ENCODE measurements at regions not wholly inside any gene's neighbourhood (a gene's known extent, or its start where the extent isn't known, plus 50 kb on each side); places are given as distances from the start of the nearest gene placed in this dataset.

DNA sequence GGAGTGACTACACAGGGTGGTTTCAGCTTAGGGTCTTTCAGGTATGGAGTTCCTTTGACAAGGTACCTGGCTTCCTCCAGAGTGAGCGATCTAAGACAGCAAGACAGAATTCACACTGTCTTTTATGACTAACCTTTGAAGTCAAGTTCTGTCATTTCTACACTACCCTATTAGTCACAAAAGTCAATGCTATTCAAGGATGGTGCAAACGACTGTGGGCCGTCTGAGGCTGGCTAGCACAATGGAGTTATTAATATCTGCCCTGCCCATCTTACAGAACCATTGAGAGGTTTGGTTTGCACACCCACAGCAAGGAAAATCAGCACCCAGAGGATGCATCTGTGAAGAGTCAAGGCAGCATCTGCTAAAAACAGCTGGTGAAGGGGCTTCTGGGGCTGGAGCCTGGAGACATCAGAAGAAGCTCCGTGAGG lies 62.9 kb upstream of the XCR1 start:
- DNase-seq (ENCODE audit: low read depth): no peak

DNA sequence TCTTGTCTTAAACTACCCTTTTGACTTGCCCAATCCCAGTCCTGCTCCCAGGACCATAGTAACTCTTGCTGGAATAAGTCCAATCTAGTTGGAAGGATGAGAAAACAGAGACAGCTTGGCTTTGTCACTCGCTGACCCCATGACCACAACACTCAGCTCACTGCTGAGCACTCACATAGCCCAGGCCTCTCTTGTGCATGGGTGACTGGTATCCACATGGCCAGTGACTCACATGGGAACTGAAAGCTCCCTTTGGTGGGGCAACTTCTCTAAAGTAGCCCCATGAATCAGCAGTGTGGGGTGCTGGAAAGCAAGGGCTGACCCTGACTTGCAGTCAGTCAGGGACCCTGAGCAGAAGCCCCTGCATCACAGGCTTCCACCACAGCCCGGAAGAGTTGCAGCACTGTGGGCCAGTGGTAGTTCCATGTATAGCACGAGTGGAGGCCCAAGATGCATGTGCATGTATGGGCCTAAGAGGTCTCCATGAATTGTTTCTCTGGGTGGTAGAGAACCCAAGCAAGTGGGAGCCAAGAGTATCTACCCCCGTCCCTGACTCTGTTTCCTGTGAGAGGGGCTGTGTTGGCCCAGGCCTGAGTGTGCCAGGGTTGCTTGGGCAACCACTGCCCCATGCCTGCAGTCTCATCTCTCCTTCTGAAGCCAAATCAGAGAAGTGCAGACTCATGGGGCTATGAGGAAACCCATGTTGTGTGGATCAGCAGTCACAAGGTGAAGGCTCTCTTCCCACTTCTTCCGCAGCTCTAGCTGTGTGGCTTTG lies 62.1 kb upstream of the XCR1 start:
- DNase-seq (ENCODE audit: low read depth): peak; percentile 23

DNA sequence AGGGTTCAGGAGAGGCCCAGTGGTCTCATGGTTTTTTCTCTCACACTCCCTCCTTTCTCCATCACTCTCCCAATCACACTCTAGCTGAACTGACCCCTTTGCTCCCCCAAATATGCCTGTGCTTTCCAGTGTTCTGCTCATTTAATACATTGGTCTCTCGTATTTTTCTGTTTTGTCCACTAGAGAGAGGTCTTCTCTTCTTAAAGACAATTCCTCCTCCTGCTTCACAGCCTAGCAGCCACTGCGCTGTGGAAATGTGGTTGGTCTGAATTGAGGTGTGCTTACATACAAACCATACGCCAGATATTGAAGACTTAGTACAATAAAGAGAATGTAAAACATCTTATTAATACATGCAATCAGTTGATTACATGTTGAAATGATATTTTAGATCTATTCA lies 60.6 kb upstream of the XCR1 start:
- no peak for DNase-seq (ENCODE audit: low read depth)

GRCh38 chr3:46086986-46087385 lies 59.7 kb upstream of the XCR1 start:
- DNase-seq (ENCODE audit: low read depth): no peak

- DNase-seq (ENCODE audit: low read depth): no peak
Observed at GRCh38 chr3:46086083-46086437, 58.8 kb upstream of the XCR1 start.

- DNase-seq (ENCODE audit: low read depth): no peak
Observed at GRCh38 chr3:46085421-46086082, 58.3 kb upstream of the XCR1 start.

DNA sequence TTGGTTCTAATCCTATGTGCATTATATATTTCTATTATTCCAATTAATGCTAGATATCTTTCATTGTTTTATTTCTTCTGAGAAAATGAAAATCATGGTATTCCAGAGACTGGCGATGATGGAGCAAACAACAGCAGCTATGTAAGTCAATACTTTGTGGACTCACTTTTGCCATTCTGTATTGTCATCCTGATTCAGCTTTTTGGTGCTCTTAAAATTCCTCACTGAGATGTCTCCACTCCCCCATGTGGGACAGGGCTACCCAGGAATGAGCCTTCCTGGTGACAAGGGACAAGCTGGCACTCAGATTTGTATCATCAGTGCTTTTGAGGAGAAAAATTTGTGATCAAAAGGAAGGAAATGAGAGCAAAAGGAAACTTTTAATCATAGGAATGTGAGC lies 56.7 kb upstream of the XCR1 start:
- no peak for DNase-seq (ENCODE audit: low read depth)

GRCh38 chr3:46082849-46083248 lies 55.6 kb upstream of the XCR1 start:
- no peak for DNase-seq (ENCODE audit: low read depth)

- no peak for DNase-seq (ENCODE audit: low read depth)
Observed at GRCh38 chr3:46082021-46082420, 54.7 kb upstream of the XCR1 start.

- no peak for DNase-seq (ENCODE audit: low read depth)
Observed at GRCh38 chr3:46080969-46081345, 53.7 kb upstream of the XCR1 start.

GRCh38 chr3:46080124-46080968 lies 53.1 kb upstream of the XCR1 start:
- no peak for DNase-seq (ENCODE audit: low read depth)

DNA sequence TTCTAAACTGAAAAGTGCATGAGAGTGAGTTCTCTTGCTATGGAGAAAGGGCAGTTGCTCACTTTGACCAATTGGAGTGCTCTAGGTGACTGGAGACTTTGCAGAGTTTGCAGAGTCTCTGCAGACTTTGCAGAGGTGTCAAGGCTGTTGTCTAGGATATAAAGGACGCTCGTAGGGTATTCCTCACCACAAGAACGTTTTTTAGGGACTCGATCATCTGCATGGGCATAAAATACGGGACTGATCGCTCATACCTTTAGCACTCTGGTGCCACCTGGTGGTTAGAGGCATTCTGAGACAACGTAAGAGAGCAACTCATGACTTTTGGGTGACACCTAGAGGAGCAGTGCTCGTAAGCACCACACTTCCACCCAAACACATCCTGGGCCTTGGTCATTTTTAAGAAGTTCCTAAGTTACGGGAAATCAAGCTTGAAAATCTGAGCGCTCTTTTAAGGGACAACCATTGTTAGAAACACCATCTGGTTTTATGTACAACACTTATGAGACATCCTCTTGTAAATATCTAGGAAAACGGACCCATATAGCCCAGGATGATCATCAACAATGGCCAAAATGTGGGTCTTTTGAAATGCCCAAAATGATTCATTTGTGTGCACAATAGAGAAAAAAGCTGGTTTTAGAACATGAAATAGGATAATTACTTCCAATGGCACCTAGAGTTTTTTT lies 51.6 kb upstream of the XCR1 start:
- peak; percentile 74 for DNase-seq (ENCODE audit: low read depth)

Data from activated T-cell treated with anti-CD3 and anti-CD28 coated beads for 48 hours (primary cell).